ENCODE measurements at regions not wholly inside any gene's neighbourhood (a gene's known extent, or its start where the extent isn't known, plus 50 kb on each side); places are given as distances from the start of the nearest gene placed in this dataset.

GRCh38 chr6:132005178-132005577 lies 54.0 kb upstream of the CCN2 start:
- TF ChIP-seq, protein P1, sequence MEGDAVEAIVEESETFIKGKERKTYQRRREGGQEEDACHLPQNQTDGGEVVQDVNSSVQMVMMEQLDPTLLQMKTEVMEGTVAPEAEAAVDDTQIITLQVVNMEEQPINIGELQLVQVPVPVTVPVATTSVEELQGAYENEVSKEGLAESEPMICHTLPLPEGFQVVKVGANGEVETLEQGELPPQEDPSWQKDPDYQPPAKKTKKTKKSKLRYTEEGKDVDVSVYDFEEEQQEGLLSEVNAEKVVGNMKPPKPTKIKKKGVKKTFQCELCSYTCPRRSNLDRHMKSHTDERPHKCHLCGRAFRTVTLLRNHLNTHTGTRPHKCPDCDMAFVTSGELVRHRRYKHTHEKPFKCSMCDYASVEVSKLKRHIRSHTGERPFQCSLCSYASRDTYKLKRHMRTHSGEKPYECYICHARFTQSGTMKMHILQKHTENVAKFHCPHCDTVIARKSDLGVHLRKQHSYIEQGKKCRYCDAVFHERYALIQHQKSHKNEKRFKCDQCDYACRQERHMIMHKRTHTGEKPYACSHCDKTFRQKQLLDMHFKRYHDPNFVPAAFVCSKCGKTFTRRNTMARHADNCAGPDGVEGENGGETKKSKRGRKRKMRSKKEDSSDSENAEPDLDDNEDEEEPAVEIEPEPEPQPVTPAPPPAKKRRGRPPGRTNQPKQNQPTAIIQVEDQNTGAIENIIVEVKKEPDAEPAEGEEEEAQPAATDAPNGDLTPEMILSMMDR (IDR thresholded peaks at IDR 0.05) = no peak
- no peak for TF ChIP-seq POLR2AphosphoS5 (IDR thresholded peaks at IDR 0.05)
- no peak for TF ChIP-seq POLR2A (IDR thresholded peaks at IDR 0.05)
